Activated B cell treated with CpG ODN at 0.5 μM for 24 hours (primary cell): ENCODE measurements at regions not wholly inside any gene's neighbourhood (a gene's known extent, or its start where the extent isn't known, plus 50 kb on each side); places are given as distances from the start of the nearest gene placed in this dataset.

Experiments
- ATAC-seq: fragments of 200-7000 bp; cut with Tn5 transposase; one replicate; pipeline ENCODE4 v1.10.0; 2021; ENCODE audit warnings: low read depth, mild to moderate bottlenecking, moderate library complexity
- CTCF ChIA-PET: fragments of 350-600 bp; sonication (Branson Sonifier 250); formaldehyde crosslinking; loops from one replicate; lab custom pipeline; 2021; ENCODE audit warnings: antibody characterized with exemption; lab: Charles Lee
- POLR2A ChIA-PET: fragments of 350-600 bp; sonication (Branson Sonifier 250); formaldehyde crosslinking; loops from one replicate; lab custom pipeline; 2021; ENCODE audit warnings: antibody characterized with exemption; lab: Charles Lee
- DNase-seq: peaks from one replicate; pipeline ENCODE4 v3.0.0; 2022
- H3K27ac Mint-ChIP-seq: one replicate; pipeline ENCODE4 v1.8.0; 2020; ENCODE audit warnings: mixed read lengths
- H3K27me3 Mint-ChIP-seq: one replicate; pipeline ENCODE4 v1.8.0; 2021; ENCODE audit warnings: mixed read lengths
- H3K36me3 Mint-ChIP-seq: one replicate; pipeline ENCODE4 v1.8.0; 2021; ENCODE audit warnings: low read depth, mixed read lengths
- H3K4me1 Mint-ChIP-seq: one replicate; pipeline ENCODE4 v1.8.0; 2021; ENCODE audit warnings: mixed read lengths
- H3K4me3 Mint-ChIP-seq: one replicate; pipeline ENCODE4 v1.8.0; 2020; ENCODE audit warnings: mild to moderate bottlenecking, mixed read lengths
- H3K9me3 Mint-ChIP-seq: one replicate; pipeline ENCODE4 v1.8.0; 2020; ENCODE audit warnings: mixed read lengths
- CTCF ChIP-seq: fragments of 200-600 bp; IDR thresholded peaks from one replicate; pipeline ENCODE4 v1.8.0; 2022; ENCODE audit warnings: antibody characterized with exemption, mild to moderate bottlenecking
- intact Hi-C: fragments of 100-400 bp; cut with micrococcal nuclease; formaldehyde crosslinking; loops from one replicate; pipeline ENCODE4 v1.15.1; 2024

- Mint-ChIP-seq H3K4me1 (peaks cover under 1% of the 10 kb centered on the region), H3K4me3 (no peak overlapping the region), H3K27ac (no peak overlapping the region), H3K27me3 (peaks cover 4% of the 10 kb centered on the region), H3K36me3 (no peaks in the 10 kb centered on the region), H3K9me3 (no peaks in the 10 kb centered on the region)
- ChIA-PET CTCF (interaction anchor here (1.2 kb wide), 1 partner anchor 692 kb away, joined by 3 read pairs; no protein-coding TSS in a partner anchor), POLR2A (interaction anchor here (0.7 kb wide), 1 partner anchor 494 kb away, joined by 6 read pairs; no protein-coding TSS in a partner anchor)
- ATAC-seq (no peak), DNase-seq (no peak)
- intact Hi-C loops = no loop called here
- TF ChIP-seq CTCF = no peak
Measured at GRCh38 chr10:6995831-6996230, 415.0 kb downstream of the SFMBT2 start.

GRCh38 chr10:6995341-6995740, 415.3 kb upstream of the PRKCQ start:
- Mint-ChIP-seq H3K27me3 (peaks cover 4% of the 10 kb centered on the region), H3K36me3 (no peaks in the 10 kb centered on the region), H3K9me3 (no peaks in the 10 kb centered on the region), H3K4me1 (peaks cover 4% of the 10 kb centered on the region), H3K4me3 (no peak overlapping the region), H3K27ac (no peak overlapping the region)
- intact Hi-C loops = no loop called here
- ATAC-seq (no peak), DNase-seq (no peak)
- ChIA-PET CTCF (no interaction called here), POLR2A (interaction anchor here (0.7 kb wide), 1 partner anchor 494 kb away, joined by 6 read pairs; no protein-coding TSS in a partner anchor)
- no peak for TF ChIP-seq CTCF

GRCh38 chr10:6990891-6991290, 410.8 kb upstream of the PRKCQ start:
- CTCF ChIA-PET = no interaction called here
- no peaks in the 10 kb centered on the region for H3K9me3 Mint-ChIP-seq
- no peaks in the 10 kb centered on the region for H3K36me3 Mint-ChIP-seq
- peaks cover 4% of the 10 kb centered on the region for H3K27me3 Mint-ChIP-seq
- peaks cover 4% of the 10 kb centered on the region for H3K4me1 Mint-ChIP-seq
- ATAC-seq (no peak), DNase-seq (no peak)
- TF ChIP-seq CTCF = no peak
- intact Hi-C loops = no loop called here
- H3K27ac Mint-ChIP-seq = no peak overlapping the region
- no peak overlapping the region for H3K4me3 Mint-ChIP-seq
- POLR2A ChIA-PET = no interaction called here

- Mint-ChIP-seq H3K4me3 (no peak overlapping the region), H3K4me1 (peaks cover 4% of the 10 kb centered on the region), H3K36me3 (no peaks in the 10 kb centered on the region), H3K27me3 (peaks cover 4% of the 10 kb centered on the region), H3K9me3 (no peaks in the 10 kb centered on the region), H3K27ac (no peak overlapping the region)
- TF ChIP-seq CTCF = no peak
- DNase-seq = no peak
- ChIA-PET CTCF (no interaction called here), POLR2A (no interaction called here)
- no peak for ATAC-seq
- intact Hi-C loops = no loop called here
Measured at GRCh38 chr10:6988654-6989053, 408.6 kb upstream of the PRKCQ start.

GRCh38 chr10:6987536-6987945, 407.5 kb upstream of the PRKCQ start:
- ChIA-PET CTCF (no interaction called here), POLR2A (no interaction called here)
- intact Hi-C loops = no loop called here
- no peak for DNase-seq
- no peaks in the 10 kb centered on the region for H3K27me3 Mint-ChIP-seq
- no peaks in the 10 kb centered on the region for H3K9me3 Mint-ChIP-seq
- no peak for TF ChIP-seq CTCF
- peaks cover 4% of the 10 kb centered on the region for H3K4me1 Mint-ChIP-seq
- no peak overlapping the region for H3K4me3 Mint-ChIP-seq
- ATAC-seq = no peak
- no peaks in the 10 kb centered on the region for H3K36me3 Mint-ChIP-seq
- no peak overlapping the region for H3K27ac Mint-ChIP-seq
